Fibroblast of lung (primary cell): ENCODE measurements at regions not wholly inside any gene's neighbourhood (a gene's known extent, or its start where the extent isn't known, plus 50 kb on each side); places are given as distances from the start of the nearest gene placed in this dataset.

Source experiments
- DNase-seq, 2 donors: peaks; one replicate each; pipeline versions ENCODE4 v3.0.0 to v3.0.0-alpha.2; 2010; ENCODE audit warnings: low read depth in 2 of 2
- H2AFZ ChIP-seq: 2 replicates; pipeline ENCODE4 v1.5.1; 2012; ENCODE audit warnings: low read length, control low read depth, inconsistent platforms
- H3K27ac ChIP-seq: 2 replicates; pipeline ENCODE4 v1.5.1; 2011; ENCODE audit warnings: low read length, control low read depth; ENCODE audit not compliant: insufficient read depth
- H3K27me3 ChIP-seq: 2 replicates; pipeline ENCODE4 v1.5.1; 2011; ENCODE audit warnings: mild to moderate bottlenecking, low read length; ENCODE audit not compliant: control insufficient read depth, insufficient read depth
- H3K36me3 ChIP-seq: 2 replicates; pipeline ENCODE4 v1.5.1; 2011; ENCODE audit warnings: low read length; ENCODE audit not compliant: control insufficient read depth, insufficient read depth
- H3K4me1 ChIP-seq: 2 replicates; pipeline ENCODE4 v1.5.1; 2011; ENCODE audit warnings: low read length; ENCODE audit not compliant: control insufficient read depth, insufficient read depth; ENCODE audit errors: extremely low read depth
- H3K4me2 ChIP-seq: 2 replicates; pipeline ENCODE4 v1.5.1; 2011; ENCODE audit warnings: low read length, control low read depth; ENCODE audit not compliant: insufficient read depth; ENCODE audit errors: extremely low read depth
- H3K4me3 ChIP-seq, 4 experiments: fragments of 200-600 bp in 1 of 4; sonication (generic) in 1 of 4; replicated peaks in 1 of 4; 2 replicates each; pipeline ENCODE4 v1.5.1; 2011 to 2016; ENCODE audit warnings: low read length in 4 of 4, low read depth in 3 of 4, mild to moderate bottlenecking in 3 of 4, control low read depth in 2 of 4, inconsistent platforms in 1 of 4, mixed read lengths in 1 of 4; ENCODE audit not compliant: insufficient read depth in 1 of 4; ENCODE audit errors: control extremely low read depth in 1 of 4
- H3K79me2 ChIP-seq: 2 replicates; pipeline ENCODE4 v1.5.1; 2012; ENCODE audit warnings: mild to moderate bottlenecking, low read length, inconsistent platforms; ENCODE audit not compliant: control insufficient read depth, insufficient read depth
- H3K9ac ChIP-seq: 2 replicates; pipeline ENCODE4 v1.5.1; 2011; ENCODE audit warnings: mild to moderate bottlenecking, low read length, control low read depth; ENCODE audit not compliant: insufficient read depth
- H3K9me3 ChIP-seq: 2 replicates; pipeline ENCODE4 v1.5.1; 2012; ENCODE audit warnings: low read depth, low read length; ENCODE audit not compliant: control insufficient read depth, insufficient read depth
- H4K20me1 ChIP-seq: 2 replicates; pipeline ENCODE4 v1.5.1; 2011; ENCODE audit warnings: low read length; ENCODE audit not compliant: control insufficient read depth, insufficient read depth; ENCODE audit errors: extremely low read depth
- EZH2 ChIP-seq: IDR thresholded peaks from 2 replicates; pipeline ENCODE4 v1.5.1; 2012; ENCODE audit warnings: low read length, control low read depth, mild to moderate bottlenecking; ENCODE audit errors: missing control alignments
- TF ChIP-seq, protein P1 (sequence below), 2 donors: IDR thresholded peaks in 1 of 2; conservative IDR thresholded peaks in 1 of 2; 1 replicate in 1 of 2; 2 replicates in 1 of 2; pipeline ENCODE4 v1.5.1; 2011 to 2012; ENCODE audit warnings: low read length in 2 of 2, control low read depth in 1 of 2, inconsistent platforms in 1 of 2, low read depth in 1 of 2, mild to moderate bottlenecking in 1 of 2

DNA sequence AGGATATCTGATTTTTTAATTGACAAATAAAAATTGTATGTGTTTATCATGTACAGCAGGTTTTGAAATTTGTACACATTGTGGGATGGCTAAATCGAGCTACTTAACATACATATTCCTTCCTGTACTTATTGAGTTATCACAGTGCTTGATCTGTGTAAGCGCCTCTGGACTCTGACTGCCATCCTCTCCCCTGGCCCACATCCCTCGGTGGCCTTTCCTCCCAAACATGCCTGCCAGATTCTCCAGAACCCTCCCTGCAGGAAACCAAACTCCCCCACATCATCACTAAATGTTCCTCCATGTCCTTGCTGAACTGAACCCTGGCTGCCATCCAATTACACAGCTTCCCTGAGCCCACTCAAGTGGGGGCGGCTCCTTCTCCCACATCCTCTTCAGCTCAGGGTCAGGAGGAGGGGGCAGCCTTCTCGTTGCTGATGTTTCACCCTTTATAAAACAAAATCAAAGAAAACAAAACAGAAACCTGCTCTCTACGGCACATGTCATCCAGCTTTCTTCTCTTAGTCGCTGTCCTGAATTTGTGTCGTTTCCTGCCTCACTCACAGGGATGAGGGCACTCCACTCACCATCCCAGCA, 97.1 kb upstream of the SPATA13 start:
- Histone ChIP-seq H3K79me2 (no peaks in the 10 kb centered on the region), H4K20me1 (no peaks in the 10 kb centered on the region), H3K9ac (no peak overlapping the region), H3K9me3 (no peaks in the 10 kb centered on the region), H3K4me3 (no peak overlapping the region), H3K27me3 (no peaks in the 10 kb centered on the region), H2AFZ (peak overlapping the region; percentile 51), H3K4me2 (peak overlapping the region; percentile 46), H3K27ac (no peak overlapping the region), H3K4me1 (no peaks in the 10 kb centered on the region), H3K36me3 (no peaks in the 10 kb centered on the region)
- peak in 1 of 2 donors; percentile 48 for DNase-seq
- TF ChIP-seq, protein P1, sequence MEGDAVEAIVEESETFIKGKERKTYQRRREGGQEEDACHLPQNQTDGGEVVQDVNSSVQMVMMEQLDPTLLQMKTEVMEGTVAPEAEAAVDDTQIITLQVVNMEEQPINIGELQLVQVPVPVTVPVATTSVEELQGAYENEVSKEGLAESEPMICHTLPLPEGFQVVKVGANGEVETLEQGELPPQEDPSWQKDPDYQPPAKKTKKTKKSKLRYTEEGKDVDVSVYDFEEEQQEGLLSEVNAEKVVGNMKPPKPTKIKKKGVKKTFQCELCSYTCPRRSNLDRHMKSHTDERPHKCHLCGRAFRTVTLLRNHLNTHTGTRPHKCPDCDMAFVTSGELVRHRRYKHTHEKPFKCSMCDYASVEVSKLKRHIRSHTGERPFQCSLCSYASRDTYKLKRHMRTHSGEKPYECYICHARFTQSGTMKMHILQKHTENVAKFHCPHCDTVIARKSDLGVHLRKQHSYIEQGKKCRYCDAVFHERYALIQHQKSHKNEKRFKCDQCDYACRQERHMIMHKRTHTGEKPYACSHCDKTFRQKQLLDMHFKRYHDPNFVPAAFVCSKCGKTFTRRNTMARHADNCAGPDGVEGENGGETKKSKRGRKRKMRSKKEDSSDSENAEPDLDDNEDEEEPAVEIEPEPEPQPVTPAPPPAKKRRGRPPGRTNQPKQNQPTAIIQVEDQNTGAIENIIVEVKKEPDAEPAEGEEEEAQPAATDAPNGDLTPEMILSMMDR (conservative IDR thresholded peaks at IDR 0.05 in 1 of 2, IDR thresholded peaks at IDR 0.05 in 1 of 2; ENCODE audit: low read depth in 1 of 2, low read length in 2 of 2), result no peak
- no peak for TF ChIP-seq EZH2

DNA sequence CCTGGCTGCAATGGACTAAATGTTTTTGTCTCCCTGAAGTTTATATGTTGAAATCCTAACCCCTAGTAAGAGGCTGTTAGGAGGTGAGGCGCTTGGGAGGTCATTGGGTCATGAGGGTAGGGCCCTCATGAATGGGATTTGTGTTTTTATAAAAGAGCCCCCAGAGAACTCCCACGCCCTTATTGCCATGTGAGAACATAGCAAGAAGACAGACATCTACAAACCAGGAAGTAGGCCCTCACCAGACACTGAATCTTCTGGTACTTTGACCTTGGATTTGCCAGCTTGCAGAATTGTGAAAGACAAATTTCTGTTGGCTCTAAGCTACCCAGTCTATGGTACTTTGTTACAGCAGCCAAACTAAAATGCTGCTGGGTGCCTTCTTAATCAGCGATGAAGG, 96.1 kb upstream of the SPATA13 start:
- no peaks in the 10 kb centered on the region for H4K20me1 ChIP-seq

DNA sequence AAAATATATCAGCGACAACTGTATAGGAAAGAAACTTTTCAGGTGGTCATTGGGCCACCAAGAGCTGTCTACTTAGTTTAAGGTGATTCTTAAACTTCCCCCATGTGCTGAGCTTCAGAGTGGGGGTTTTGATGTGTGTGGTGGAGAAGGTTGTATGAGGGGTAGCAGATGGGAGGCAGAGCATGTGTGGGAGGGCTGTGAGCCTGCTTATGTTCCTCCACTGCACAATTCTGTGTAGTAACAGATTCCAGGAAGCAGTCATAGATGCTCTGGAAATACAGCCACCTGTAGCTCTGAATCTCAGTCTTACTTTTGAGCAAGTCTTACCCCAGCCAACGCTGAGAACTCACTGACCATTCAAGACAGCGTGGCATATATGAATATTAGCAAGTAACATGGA, 95.3 kb upstream of the SPATA13 start:
- Histone ChIP-seq H2AFZ (no peak overlapping the region), H3K79me2 (no peaks in the 10 kb centered on the region), H3K4me1 (no peaks in the 10 kb centered on the region), H3K9me3 (no peaks in the 10 kb centered on the region), H3K27me3 (no peaks in the 10 kb centered on the region), H4K20me1 (no peaks in the 10 kb centered on the region), H3K9ac (no peak overlapping the region), H3K27ac (no peak overlapping the region), H3K36me3 (no peaks in the 10 kb centered on the region), H3K4me2 (no peak overlapping the region), H3K4me3 (no peak overlapping the region)
- TF ChIP-seq EZH2, result no peak
- TF ChIP-seq, protein P1 (conservative IDR thresholded peaks at IDR 0.05 in 1 of 2, IDR thresholded peaks at IDR 0.05 in 1 of 2; ENCODE audit: low read depth in 1 of 2, low read length in 2 of 2), result no peak
- no peak for DNase-seq

More for the DNA sequence above, 96.1 kb upstream of the SPATA13 start:
- no peak for TF ChIP-seq EZH2
- TF ChIP-seq, protein P1 (conservative IDR thresholded peaks at IDR 0.05 in 1 of 2, IDR thresholded peaks at IDR 0.05 in 1 of 2; ENCODE audit: low read depth in 1 of 2, low read length in 2 of 2), result no peak
- H3K4me3 ChIP-seq, result no peak overlapping the region
- H3K9me3 ChIP-seq, result no peaks in the 10 kb centered on the region
- H3K9ac ChIP-seq, result no peak overlapping the region
- no peaks in the 10 kb centered on the region for H3K79me2 ChIP-seq
- H3K36me3 ChIP-seq, result no peaks in the 10 kb centered on the region
- no peak overlapping the region for H3K27ac ChIP-seq
- no peak for DNase-seq
- no peaks in the 10 kb centered on the region for H3K4me1 ChIP-seq
- H3K4me2 ChIP-seq, result no peak overlapping the region
- no peaks in the 10 kb centered on the region for H3K27me3 ChIP-seq
- H2AFZ ChIP-seq, result no peak overlapping the region
